ENCODE measurements at regions not wholly inside any gene's neighbourhood (a gene's known extent, or its start where the extent isn't known, plus 50 kb on each side); places are given as distances from the start of the nearest gene placed in this dataset.

GRCh38 chr9:89817151-89817950 is 212.5 kb downstream of the GADD45G start:
- no peaks in the 10 kb centered on the region for H3K9me3 ChIP-seq
- H3K4me1 ChIP-seq (ENCODE audit: control insufficient read depth in 1 of 2, insufficient read depth in 1 of 2, low read depth in 1 of 2, low read length in 1 of 2): peaks cover 2 to 13% of the 10 kb centered on the region in 2 experiments
- H3K27ac ChIP-seq: no peak overlapping the region

DNA sequence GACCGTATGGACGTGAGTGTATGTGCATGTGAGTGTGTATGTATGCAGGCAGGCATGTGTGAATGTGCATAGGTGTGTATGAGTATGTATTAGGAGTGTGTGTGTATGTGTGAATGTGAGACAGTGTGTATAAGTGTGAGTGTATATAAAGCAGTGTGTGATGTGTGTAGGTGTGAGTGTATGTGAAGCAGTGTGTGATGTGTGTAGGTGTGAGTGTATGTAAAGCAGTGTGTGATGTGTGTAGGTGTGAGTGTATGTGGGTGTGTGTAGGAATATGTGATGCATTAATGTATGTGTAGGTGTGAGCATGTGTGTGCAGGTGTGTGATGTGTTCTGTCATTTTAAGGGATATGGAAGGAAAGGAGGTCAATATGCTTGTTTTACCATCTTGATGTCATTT is 215.5 kb downstream of the GADD45G start:
- Histone ChIP-seq H3K36me3 (no peaks in the 10 kb centered on the region), H3K9me3 (no peaks in the 10 kb centered on the region), H3K4me1 (ENCODE audit: control insufficient read depth in 1 of 2, insufficient read depth in 1 of 2, low read depth in 1 of 2, low read length in 1 of 2) (no peaks in the 10 kb centered on the region), H3K27ac (no peak overlapping the region), H3K27me3 (peaks cover 43% of the 10 kb centered on the region), H3K4me3 (ENCODE audit: low read depth in 1 of 2, low read length in 1 of 2) (no peak overlapping the region)
- TF ChIP-seq, protein P1, sequence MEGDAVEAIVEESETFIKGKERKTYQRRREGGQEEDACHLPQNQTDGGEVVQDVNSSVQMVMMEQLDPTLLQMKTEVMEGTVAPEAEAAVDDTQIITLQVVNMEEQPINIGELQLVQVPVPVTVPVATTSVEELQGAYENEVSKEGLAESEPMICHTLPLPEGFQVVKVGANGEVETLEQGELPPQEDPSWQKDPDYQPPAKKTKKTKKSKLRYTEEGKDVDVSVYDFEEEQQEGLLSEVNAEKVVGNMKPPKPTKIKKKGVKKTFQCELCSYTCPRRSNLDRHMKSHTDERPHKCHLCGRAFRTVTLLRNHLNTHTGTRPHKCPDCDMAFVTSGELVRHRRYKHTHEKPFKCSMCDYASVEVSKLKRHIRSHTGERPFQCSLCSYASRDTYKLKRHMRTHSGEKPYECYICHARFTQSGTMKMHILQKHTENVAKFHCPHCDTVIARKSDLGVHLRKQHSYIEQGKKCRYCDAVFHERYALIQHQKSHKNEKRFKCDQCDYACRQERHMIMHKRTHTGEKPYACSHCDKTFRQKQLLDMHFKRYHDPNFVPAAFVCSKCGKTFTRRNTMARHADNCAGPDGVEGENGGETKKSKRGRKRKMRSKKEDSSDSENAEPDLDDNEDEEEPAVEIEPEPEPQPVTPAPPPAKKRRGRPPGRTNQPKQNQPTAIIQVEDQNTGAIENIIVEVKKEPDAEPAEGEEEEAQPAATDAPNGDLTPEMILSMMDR (IDR thresholded peaks at IDR 0.05): no peak

More at GRCh38 chr9:89817151-89817950, 212.5 kb downstream of the GADD45G start:
- H3K4me3 ChIP-seq (ENCODE audit: low read depth in 1 of 2, low read length in 1 of 2): no peak overlapping the region
- TF ChIP-seq, protein P1 (IDR thresholded peaks at IDR 0.05): no peak
- peaks cover 71% of the 10 kb centered on the region for H3K27me3 ChIP-seq
- no peaks in the 10 kb centered on the region for H3K36me3 ChIP-seq

GRCh38 chr9:89821081-89821480 is 216.3 kb downstream of the GADD45G start:
- H3K36me3 ChIP-seq: no peaks in the 10 kb centered on the region
- TF ChIP-seq, protein P1 (IDR thresholded peaks at IDR 0.05): no peak
- H3K9me3 ChIP-seq: no peaks in the 10 kb centered on the region
- no peak overlapping the region for H3K4me3 ChIP-seq (ENCODE audit: low read depth in 1 of 2, low read length in 1 of 2)
- H3K27me3 ChIP-seq: peaks cover 38% of the 10 kb centered on the region
- H3K4me1 ChIP-seq (ENCODE audit: control insufficient read depth in 1 of 2, insufficient read depth in 1 of 2, low read depth in 1 of 2, low read length in 1 of 2): no peaks in the 10 kb centered on the region
- no peak overlapping the region for H3K27ac ChIP-seq

GRCh38 chr9:89822996-89823395 is 218.2 kb downstream of the GADD45G start:
- peaks cover 36% of the 10 kb centered on the region for H3K27me3 ChIP-seq
- no peak overlapping the region for H3K4me3 ChIP-seq (ENCODE audit: low read depth in 1 of 2, low read length in 1 of 2)
- TF ChIP-seq, protein P1 (IDR thresholded peaks at IDR 0.05): no peak
- peaks cover 0 to 2% of the 10 kb centered on the region in 2 experiments for H3K4me1 ChIP-seq (ENCODE audit: control insufficient read depth in 1 of 2, insufficient read depth in 1 of 2, low read depth in 1 of 2, low read length in 1 of 2)
- no peaks in the 10 kb centered on the region for H3K9me3 ChIP-seq
- no peak overlapping the region for H3K27ac ChIP-seq
- H3K36me3 ChIP-seq: no peaks in the 10 kb centered on the region

DNA sequence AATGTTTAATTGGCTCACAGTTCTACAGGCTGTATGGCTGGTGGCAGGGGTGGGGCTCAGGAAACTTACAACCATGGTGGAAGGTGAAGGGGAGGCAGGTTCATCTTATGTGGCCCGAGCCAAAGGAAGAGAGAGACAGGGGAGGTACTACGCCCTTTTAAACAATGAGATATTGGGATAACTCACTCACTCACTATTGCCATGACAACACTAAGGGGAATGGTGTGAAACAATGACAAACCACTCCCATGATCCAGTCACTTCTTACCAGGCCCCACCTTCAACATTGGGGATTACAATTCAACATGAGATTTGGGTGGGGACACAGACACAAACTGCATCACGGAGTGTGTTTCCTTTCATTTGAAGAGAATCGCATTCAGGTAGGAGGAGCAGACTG is 220.9 kb downstream of the GADD45G start:
- Histone ChIP-seq H3K4me3 (ENCODE audit: low read depth in 1 of 2, low read length in 1 of 2) (no peak overlapping the region), H3K4me1 (ENCODE audit: control insufficient read depth in 1 of 2, insufficient read depth in 1 of 2, low read depth in 1 of 2, low read length in 1 of 2) (peaks cover 6 to 11% of the 10 kb centered on the region in 2 experiments), H3K9me3 (no peaks in the 10 kb centered on the region), H3K27ac (no peak overlapping the region), H3K36me3 (no peaks in the 10 kb centered on the region), H3K27me3 (peaks cover 36% of the 10 kb centered on the region)
- TF ChIP-seq, protein P1 (IDR thresholded peaks at IDR 0.05): no peak

Measured in neutrophil (primary cell).